ENCODE measurements at regions not wholly inside any gene's neighbourhood (a gene's known extent, or its start where the extent isn't known, plus 50 kb on each side); places are given as distances from the start of the nearest gene placed in this dataset.
"Not testable (repeated sequence)": the region's sequence is repeated elsewhere in the genome, so short reads cannot be mapped to it uniquely, and the experiment has no call there.

GRCh38 chr16:64346080-64346479 lies 775.8 kb downstream of the CDH11 start:
- Histone ChIP-seq H3K27ac (ENCODE audit: low read length) (no peak overlapping the region), H3K9me3 (ENCODE audit: low read length) (no peaks in the 10 kb centered on the region), H3K9me2 (ENCODE audit: insufficient read depth, low read length) (no peaks in the 10 kb centered on the region), H2AFZ (ENCODE audit: low read depth, low read length) (no peak overlapping the region), H3K4me2 (ENCODE audit: low read length) (no peak overlapping the region), H3K4me3 (ENCODE audit: low read length) (no peak overlapping the region), H4K20me1 (ENCODE audit: insufficient read depth) (no peaks in the 10 kb centered on the region), H3K36me3 (ENCODE audit: insufficient read depth, low read length) (no peaks in the 10 kb centered on the region), H3K9ac (ENCODE audit: low read length) (no peak overlapping the region), H3K27me3 (ENCODE audit: insufficient read depth, low read depth, low read length) (no peaks in the 10 kb centered on the region), H3K79me2 (replicated peaks; ENCODE audit: insufficient read depth, low read length) (no peaks in the 10 kb centered on the region), H3F3A (ENCODE audit: insufficient read depth, low read length, poor library complexity, severe bottlenecking) (no peaks in the 10 kb centered on the region)
- TF ChIP-seq REST (IDR thresholded peaks at IDR 0.05; ENCODE audit: borderline replicate concordance) = no peak
- TF ChIP-seq EZH2 (IDR thresholded peaks at IDR 0.05; ENCODE audit: borderline replicate concordance, insufficient read depth, low read length, poor library complexity, severe bottlenecking) = no peak
- TF ChIP-seq RAD21 (conservative IDR thresholded peaks at IDR 0.05) = no peak
- no peak for TF ChIP-seq EP300 (conservative IDR thresholded peaks at IDR 0.05; ENCODE audit: poor library complexity, severe bottlenecking)
- TF ChIP-seq SMC3 (conservative IDR thresholded peaks at IDR 0.05; ENCODE audit: poor library complexity) = no peak
- no peak for TF ChIP-seq TAF1 (IDR thresholded peaks at IDR 0.05; ENCODE audit: low read depth)
- TF ChIP-seq MXI1 (conservative IDR thresholded peaks at IDR 0.05; ENCODE audit: poor library complexity, severe bottlenecking) = no peak
- no peak for TF ChIP-seq POLR2AphosphoS5 (IDR thresholded peaks at IDR 0.05)
- TF ChIP-seq CTCF (IDR thresholded peaks at IDR 0.05; ENCODE audit: poor library complexity, severe bottlenecking) = no peak

GRCh38 chr16:64345142-64345541 lies 776.7 kb downstream of the CDH11 start:
- Histone ChIP-seq H3K9me3 (ENCODE audit: low read length) (no peaks in the 10 kb centered on the region), H2AFZ (ENCODE audit: low read depth, low read length) (no peak overlapping the region), H3K9ac (ENCODE audit: low read length) (no peak overlapping the region), H3K79me2 (replicated peaks; ENCODE audit: insufficient read depth, low read length) (no peaks in the 10 kb centered on the region), H3K4me3 (ENCODE audit: low read length) (no peak overlapping the region), H3F3A (ENCODE audit: insufficient read depth, low read length, poor library complexity, severe bottlenecking) (no peaks in the 10 kb centered on the region), H3K36me3 (ENCODE audit: insufficient read depth, low read length) (no peaks in the 10 kb centered on the region), H3K27ac (ENCODE audit: low read length) (no peak overlapping the region), H3K4me2 (ENCODE audit: low read length) (no peak overlapping the region), H3K27me3 (ENCODE audit: insufficient read depth, low read depth, low read length) (no peaks in the 10 kb centered on the region), H3K9me2 (ENCODE audit: insufficient read depth, low read length) (no peaks in the 10 kb centered on the region), H4K20me1 (ENCODE audit: insufficient read depth) (no peaks in the 10 kb centered on the region)
- TF ChIP-seq EZH2 (IDR thresholded peaks at IDR 0.05; ENCODE audit: borderline replicate concordance, insufficient read depth, low read length, poor library complexity, severe bottlenecking) = no peak
- TF ChIP-seq SMC3 (conservative IDR thresholded peaks at IDR 0.05; ENCODE audit: poor library complexity) = no peak
- no peak for TF ChIP-seq CTCF (IDR thresholded peaks at IDR 0.05; ENCODE audit: poor library complexity, severe bottlenecking)
- TF ChIP-seq POLR2AphosphoS5 (IDR thresholded peaks at IDR 0.05) = no peak
- no peak for TF ChIP-seq TAF1 (IDR thresholded peaks at IDR 0.05; ENCODE audit: low read depth)
- no peak for TF ChIP-seq REST (IDR thresholded peaks at IDR 0.05; ENCODE audit: borderline replicate concordance)
- no peak for TF ChIP-seq EP300 (conservative IDR thresholded peaks at IDR 0.05; ENCODE audit: poor library complexity, severe bottlenecking)
- TF ChIP-seq MXI1 (conservative IDR thresholded peaks at IDR 0.05; ENCODE audit: poor library complexity, severe bottlenecking) = no peak
- TF ChIP-seq RAD21 (conservative IDR thresholded peaks at IDR 0.05) = no peak

GRCh38 chr16:64343820-64344443 lies 777.9 kb downstream of the CDH11 start:
- not testable (repeated sequence) for H3K27ac ChIP-seq (ENCODE audit: low read length); H4K20me1 ChIP-seq (ENCODE audit: insufficient read depth); H3K36me3 ChIP-seq (ENCODE audit: insufficient read depth, low read length); H3K79me2 ChIP-seq (replicated peaks; ENCODE audit: insufficient read depth, low read length); H3K9me2 ChIP-seq (ENCODE audit: insufficient read depth, low read length); H2AFZ ChIP-seq (ENCODE audit: low read depth, low read length); H3K4me3 ChIP-seq (ENCODE audit: low read length); H3K27me3 ChIP-seq (ENCODE audit: insufficient read depth, low read depth, low read length); H3K9ac ChIP-seq (ENCODE audit: low read length); H3K9me3 ChIP-seq (ENCODE audit: low read length); H3F3A ChIP-seq (ENCODE audit: insufficient read depth, low read length, poor library complexity, severe bottlenecking); H3K4me2 ChIP-seq (ENCODE audit: low read length)
